DND-41 (cell line): ENCODE measurements at regions not wholly inside any gene's neighbourhood (a gene's known extent, or its start where the extent isn't known, plus 50 kb on each side); places are given as distances from the start of the nearest gene placed in this dataset.

ENCODE experiments used
- CTCF ChIP-seq: IDR thresholded peaks from 2 replicates; pipeline ENCODE4 v1.5.1; 2012; ENCODE audit warnings: borderline replicate concordance, low read length, moderate library complexity, mild to moderate bottlenecking; ENCODE audit not compliant: poor library complexity, severe bottlenecking; ENCODE audit errors: extremely low read depth
- EZH2 ChIP-seq: IDR thresholded peaks from 3 replicates; pipeline ENCODE4 v1.6.1; 2012; ENCODE audit warnings: borderline replicate concordance, low read depth, mild to moderate bottlenecking, moderate library complexity, low read length, inconsistent platforms; ENCODE audit not compliant: severe bottlenecking

- TF ChIP-seq CTCF = no peak
- no peak for TF ChIP-seq EZH2
Observed at GRCh38 chr2:36052819-36053218, 302.8 kb upstream of the CRIM1 start.
